ENCODE measurements at regions not wholly inside any gene's neighbourhood (a gene's known extent, or its start where the extent isn't known, plus 50 kb on each side); places are given as distances from the start of the nearest gene placed in this dataset.

GRCh38 chr5:86452251-86452650, 165.5 kb upstream of the COX7C start:
- no peaks in the 10 kb centered on the region for H3K4me1 ChIP-seq (ENCODE audit: control insufficient read depth, insufficient read depth, low read length)
- H3K27me3 Mint-ChIP-seq (ENCODE audit: insufficient read depth): no peaks in the 10 kb centered on the region
- no peak overlapping the region for H3K9ac ChIP-seq (ENCODE audit: extremely low read depth, low read length, poor library complexity, severe bottlenecking)
- no peaks in the 10 kb centered on the region for H3K27me3 ChIP-seq (ENCODE audit: control insufficient read depth, insufficient read depth, low read length, poor library complexity, severe bottlenecking)
- DNase-seq: no peak
- TF ChIP-seq CTCF (conservative IDR thresholded peaks at IDR 0.05): no peak
- no peak overlapping the region for H3K4me3 ChIP-seq (ENCODE audit: low read length)
- H3K27ac Mint-ChIP-seq: no peak overlapping the region
- no peak overlapping the region for H3K4me3 Mint-ChIP-seq
- no peaks in the 10 kb centered on the region for H3K36me3 Mint-ChIP-seq (ENCODE audit: low read depth)
- peaks cover 6% of the 10 kb centered on the region for H3K9me3 Mint-ChIP-seq
- H3K4me1 Mint-ChIP-seq: no peaks in the 10 kb centered on the region
- no peaks in the 10 kb centered on the region for H3K36me3 ChIP-seq (ENCODE audit: control insufficient read depth, insufficient read depth, low read length)
- H3K9me3 ChIP-seq (ENCODE audit: control insufficient read depth, low read length): no peaks in the 10 kb centered on the region
- no peak overlapping the region for H3K27ac ChIP-seq (ENCODE audit: low read depth, low read length)

- Mint-ChIP-seq H3K4me3 (no peak overlapping the region), H3K4me1 (no peaks in the 10 kb centered on the region), H3K9me3 (peaks cover 24% of the 10 kb centered on the region), H3K27ac (no peak overlapping the region), H3K27me3 (ENCODE audit: insufficient read depth) (no peaks in the 10 kb centered on the region), H3K36me3 (ENCODE audit: low read depth) (peaks cover 4% of the 10 kb centered on the region)
- WGBS, 2 experiments (ENCODE audit: insufficient coverage in 1 of 2, insufficient read length in 1 of 2): 93 to 99% methylated on average over 13 to 16 of the region's 16 CpGs
- no peak overlapping the region for H3K4me3 ChIP-seq (ENCODE audit: low read length)
- H3K27ac ChIP-seq (ENCODE audit: low read depth, low read length): no peak overlapping the region
- no peak for DNase-seq
- peaks cover 12% of the 10 kb centered on the region for H3K9me3 ChIP-seq (ENCODE audit: control insufficient read depth, low read length)
- no peak overlapping the region for H3K9ac ChIP-seq (ENCODE audit: extremely low read depth, low read length, poor library complexity, severe bottlenecking)
- H3K27me3 ChIP-seq (ENCODE audit: control insufficient read depth, insufficient read depth, low read length, poor library complexity, severe bottlenecking): no peaks in the 10 kb centered on the region
- no peak for TF ChIP-seq CTCF (conservative IDR thresholded peaks at IDR 0.05)
- H3K36me3 ChIP-seq (ENCODE audit: control insufficient read depth, insufficient read depth, low read length): no peaks in the 10 kb centered on the region
- H3K4me1 ChIP-seq (ENCODE audit: control insufficient read depth, insufficient read depth, low read length): no peaks in the 10 kb centered on the region
Observed at GRCh38 chr5:86460519-86460918, 157.2 kb upstream of the COX7C start.

- Mint-ChIP-seq H3K27ac (no peak overlapping the region), H3K9me3 (peaks cover 28% of the 10 kb centered on the region), H3K36me3 (ENCODE audit: low read depth) (peaks cover 6% of the 10 kb centered on the region), H3K4me1 (no peaks in the 10 kb centered on the region), H3K27me3 (ENCODE audit: insufficient read depth) (no peaks in the 10 kb centered on the region), H3K4me3 (no peak overlapping the region)
- H3K27ac ChIP-seq (ENCODE audit: low read depth, low read length): no peak overlapping the region
- H3K9ac ChIP-seq (ENCODE audit: extremely low read depth, low read length, poor library complexity, severe bottlenecking): no peak overlapping the region
- DNase-seq: no peak
- no peaks in the 10 kb centered on the region for H3K27me3 ChIP-seq (ENCODE audit: control insufficient read depth, insufficient read depth, low read length, poor library complexity, severe bottlenecking)
- H3K4me1 ChIP-seq (ENCODE audit: control insufficient read depth, insufficient read depth, low read length): no peaks in the 10 kb centered on the region
- peaks cover 15% of the 10 kb centered on the region for H3K9me3 ChIP-seq (ENCODE audit: control insufficient read depth, low read length)
- no peak for TF ChIP-seq CTCF (conservative IDR thresholded peaks at IDR 0.05)
- no peak overlapping the region for H3K4me3 ChIP-seq (ENCODE audit: low read length)
- no peaks in the 10 kb centered on the region for H3K36me3 ChIP-seq (ENCODE audit: control insufficient read depth, insufficient read depth, low read length)
- 76 to 84% methylated on average over 3 to 4 of the region's 4 CpGs for WGBS, 2 experiments (ENCODE audit: insufficient coverage in 1 of 2, insufficient read length in 1 of 2)
Observed at GRCh38 chr5:86461169-86461956, 156.4 kb upstream of the COX7C start.
